Middle frontal gyrus (tissue), 1 donor: ENCODE measurements at regions not wholly inside any gene's neighbourhood (a gene's known extent, or its start where the extent isn't known, plus 50 kb on each side); places are given as distances from the start of the nearest gene placed in this dataset.

Source experiments
- DNase-seq: peaks from one replicate; pipeline ENCODE4 v3.0.0-alpha.2; 2015; ENCODE audit warnings: low spot score; ENCODE audit errors: extremely low spot score

DNA sequence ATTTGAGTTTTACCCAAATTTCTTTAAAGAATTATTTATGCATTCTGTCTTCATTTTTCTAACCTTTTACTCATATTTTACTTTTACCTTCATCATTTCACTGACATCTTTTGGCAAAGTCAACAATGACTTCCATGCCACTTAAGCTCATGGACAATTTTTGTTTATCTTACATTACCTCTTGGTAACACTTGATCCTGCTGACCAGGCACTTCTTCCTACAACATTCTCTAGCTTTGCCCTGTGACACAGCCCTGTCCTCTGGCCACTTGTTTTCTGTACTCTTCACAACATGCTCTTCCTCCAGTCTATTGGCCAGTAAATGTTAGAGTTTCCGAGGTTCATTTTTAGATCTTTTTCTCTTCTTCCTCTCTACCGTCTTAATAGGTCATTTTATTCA, 377.2 kb downstream of the SUCLA2 start:
- DNase-seq: no peak

DNA sequence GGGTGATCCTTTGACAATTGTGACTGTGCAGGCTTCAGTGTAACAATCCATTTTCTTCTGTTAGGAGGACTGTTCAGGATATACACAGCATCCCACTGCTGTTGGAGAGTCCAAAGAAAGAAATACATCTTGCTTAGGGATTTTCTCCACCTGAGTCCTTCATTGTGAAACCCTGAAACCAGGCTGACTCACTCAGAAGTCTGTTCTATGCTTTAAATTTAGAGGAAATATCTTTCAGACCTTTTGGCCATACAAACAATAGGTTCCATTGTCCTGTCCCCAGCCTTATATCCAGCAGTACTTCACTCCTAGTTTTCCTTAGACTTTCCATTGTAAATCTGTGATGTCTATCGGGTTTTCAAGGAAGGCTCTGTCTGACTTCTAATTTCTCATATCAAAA, 379.1 kb downstream of the SUCLA2 start:
- DNase-seq: no peak

DNA sequence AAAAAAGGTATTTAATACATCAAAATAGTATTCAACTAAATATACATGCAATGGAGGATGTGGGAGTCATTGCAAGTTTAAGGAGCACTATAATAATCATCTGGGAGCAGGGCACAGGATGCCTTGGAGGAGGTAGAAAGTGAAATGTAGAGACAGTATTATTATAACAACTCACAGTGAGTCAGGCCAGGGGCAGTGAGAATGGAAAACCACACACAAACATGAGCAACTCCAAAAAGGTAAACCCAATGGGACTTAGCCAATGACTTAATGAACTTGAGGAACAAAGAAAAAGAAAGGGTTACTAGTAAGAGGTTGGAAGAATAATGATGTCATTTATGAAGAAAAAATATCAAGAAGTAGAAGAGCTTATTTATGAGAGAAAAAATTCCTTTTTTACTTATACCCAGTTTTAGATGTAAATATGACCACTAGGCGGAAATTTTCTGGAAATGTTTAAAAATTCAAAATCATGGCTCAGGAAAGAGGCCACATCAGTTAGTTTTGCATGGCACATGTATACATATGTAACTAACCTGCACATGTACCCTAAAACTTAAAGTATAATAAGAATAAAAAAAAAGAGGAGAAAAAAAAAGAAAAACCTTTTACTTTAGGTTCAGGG, 389.3 kb downstream of the SUCLA2 start:
- DNase-seq: no peak

DNA sequence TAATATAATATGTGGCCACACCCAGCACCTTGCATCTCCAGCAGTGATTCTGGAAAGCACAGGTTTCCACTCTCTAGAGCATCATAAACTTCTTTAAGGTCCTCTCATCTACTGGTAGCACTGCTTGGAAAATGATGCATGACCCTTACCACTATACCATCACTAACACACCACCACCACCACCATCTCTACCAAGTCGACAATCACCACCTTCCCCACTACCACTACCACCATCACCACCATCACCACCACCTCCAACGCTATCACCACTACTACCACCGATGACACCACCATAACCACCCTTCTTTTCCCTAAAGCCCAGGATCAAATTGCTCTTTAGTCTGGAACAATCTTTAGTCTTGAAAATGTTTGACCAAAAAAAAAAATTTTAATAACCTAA, 390.4 kb downstream of the SUCLA2 start:
- DNase-seq: no peak

DNA sequence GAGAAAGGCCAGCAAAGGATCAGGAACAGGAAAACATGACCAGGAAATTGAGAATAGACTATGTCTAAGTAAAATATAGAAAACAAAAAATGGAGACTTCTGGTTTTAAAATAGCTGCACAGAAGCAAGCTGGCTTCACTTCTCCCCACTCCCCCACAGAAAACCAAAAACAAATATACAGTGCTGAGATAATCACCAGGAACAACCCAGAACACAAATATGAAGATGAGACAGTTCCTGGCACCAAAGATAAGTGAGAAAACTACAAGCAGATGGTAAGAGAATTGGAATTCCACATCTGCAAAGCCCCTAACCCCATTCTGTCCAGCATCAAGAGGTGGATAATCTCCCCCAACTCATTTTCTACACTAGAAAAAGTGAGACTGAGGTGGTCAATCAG, 397.7 kb downstream of the SUCLA2 start:
- DNase-seq: no peak

DNA sequence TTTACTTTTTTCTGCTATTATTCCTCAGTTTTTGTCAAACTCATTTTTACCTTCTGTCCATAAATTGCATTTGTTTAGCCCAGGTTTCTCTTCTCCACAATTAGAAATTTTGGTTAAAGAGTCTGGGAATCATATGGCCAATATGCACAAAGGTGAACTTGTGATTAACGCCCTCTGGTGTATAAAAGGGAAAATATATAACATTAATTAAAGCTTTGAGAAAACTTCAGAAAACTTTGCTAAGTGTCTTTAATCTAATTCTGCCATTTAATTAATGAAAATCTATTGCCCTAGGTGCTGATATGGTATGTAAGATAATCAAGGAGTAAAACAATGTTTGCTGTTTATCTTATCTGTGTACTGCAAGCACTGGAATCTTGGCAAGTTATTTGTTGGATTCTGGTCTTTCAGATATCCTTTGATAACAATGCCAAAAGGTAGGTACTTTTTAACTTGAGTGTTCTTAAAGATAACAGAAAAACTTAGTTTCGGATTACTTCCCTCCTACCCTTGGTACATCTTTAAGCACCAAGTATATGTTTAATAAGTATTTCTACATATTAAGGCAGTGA, 402.6 kb downstream of the SUCLA2 start:
- no peak for DNase-seq

DNA sequence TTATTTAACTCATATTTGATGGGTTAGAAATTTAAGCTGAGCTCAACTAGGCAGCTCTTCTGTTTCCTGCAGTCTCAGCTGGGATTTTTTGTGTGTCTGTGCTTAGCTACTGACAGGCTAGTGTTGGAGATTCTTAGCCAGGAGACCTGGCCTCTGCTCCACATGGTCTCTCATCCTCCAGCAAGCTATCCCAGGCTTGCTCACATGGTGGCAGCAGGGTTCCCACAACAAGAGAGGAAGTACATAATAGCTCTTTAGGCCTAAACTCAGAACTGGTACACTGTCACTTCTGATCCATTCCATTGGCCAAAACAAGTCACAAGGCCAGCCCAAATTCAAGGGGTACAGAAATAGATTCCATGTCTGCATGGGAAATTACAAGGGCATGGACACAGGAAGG, 406.2 kb downstream of the SUCLA2 start:
- DNase-seq: no peak

DNA sequence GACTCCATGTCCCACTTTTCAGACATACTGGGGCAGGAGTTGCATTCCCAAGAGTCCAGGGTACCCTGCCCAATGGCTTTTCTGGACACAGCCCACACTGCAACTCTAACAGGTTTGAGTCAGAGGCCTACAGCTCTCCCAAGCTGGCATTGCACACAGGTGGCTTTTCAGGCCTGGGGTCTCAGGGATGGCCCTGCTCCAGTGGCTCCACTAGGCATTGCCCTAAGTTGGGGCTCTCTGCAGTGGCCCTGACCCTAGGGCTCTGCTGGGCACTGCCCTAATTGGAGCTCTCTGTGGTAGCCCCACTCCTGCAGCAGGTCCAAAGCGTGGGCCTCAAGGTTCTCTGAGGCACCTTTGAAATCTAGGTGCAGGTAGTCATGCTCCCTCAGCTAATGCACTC, 408.8 kb downstream of the SUCLA2 start:
- no peak for DNase-seq

DNA sequence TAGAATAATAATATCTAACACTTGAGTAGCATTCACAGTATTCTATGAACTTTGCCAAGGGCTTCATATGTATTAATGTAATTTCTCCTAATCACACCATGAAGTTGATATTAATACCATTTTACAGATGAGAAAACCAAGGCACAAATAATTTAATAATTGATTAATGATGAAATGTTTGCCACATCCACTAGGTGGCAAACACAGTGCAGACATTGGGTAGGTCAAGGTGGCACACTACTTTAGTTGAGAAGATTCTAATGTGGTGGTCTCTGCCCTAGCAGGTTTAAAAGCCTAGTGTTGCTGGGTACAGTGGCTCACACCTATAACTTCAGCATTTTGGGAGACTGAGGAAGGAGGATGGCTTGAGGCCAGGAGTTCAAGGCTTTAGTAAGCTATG, 412.4 kb downstream of the SUCLA2 start:
- no peak for DNase-seq

DNA sequence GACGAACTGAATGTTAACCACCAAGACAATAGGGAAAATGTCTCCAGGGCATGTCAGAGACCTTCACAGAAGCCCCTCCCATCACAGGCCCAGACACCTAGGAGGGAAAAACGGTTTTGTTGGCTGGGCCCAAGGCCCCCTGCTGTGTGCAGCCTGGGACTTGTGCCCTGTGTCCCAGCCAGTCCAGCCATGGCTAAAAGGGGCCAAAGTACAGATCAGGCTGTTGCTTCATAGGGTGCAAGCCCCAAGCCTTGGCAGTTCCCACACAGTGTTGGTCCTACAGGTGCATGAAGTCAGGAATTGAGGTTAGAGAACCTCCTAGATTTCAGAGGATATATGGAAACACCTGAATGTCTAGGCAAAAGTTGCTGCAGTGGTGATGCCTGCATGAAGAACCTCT, 428.7 kb downstream of the SUCLA2 start:
- no peak for DNase-seq

DNA sequence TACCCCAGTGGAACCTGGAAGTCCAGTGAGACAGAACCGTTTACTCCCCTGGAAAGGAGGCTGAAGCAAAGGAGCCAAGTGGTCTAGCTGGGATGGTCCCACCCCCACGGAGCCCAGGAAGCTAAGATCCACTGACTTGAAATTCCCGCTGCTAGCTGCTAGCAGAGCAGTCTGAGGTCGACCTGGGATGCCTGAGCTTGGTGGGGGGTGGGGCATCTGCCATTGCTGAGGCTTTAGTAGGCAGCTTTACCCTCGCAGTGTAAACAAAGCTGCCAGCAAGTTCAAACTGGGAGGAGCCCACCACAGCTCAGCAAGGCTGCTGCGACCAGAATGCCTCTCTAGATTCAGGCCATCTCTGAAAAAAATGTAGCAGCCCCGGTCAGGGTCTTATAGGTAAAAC, 437.0 kb downstream of the SUCLA2 start:
- DNase-seq: no peak

DNA sequence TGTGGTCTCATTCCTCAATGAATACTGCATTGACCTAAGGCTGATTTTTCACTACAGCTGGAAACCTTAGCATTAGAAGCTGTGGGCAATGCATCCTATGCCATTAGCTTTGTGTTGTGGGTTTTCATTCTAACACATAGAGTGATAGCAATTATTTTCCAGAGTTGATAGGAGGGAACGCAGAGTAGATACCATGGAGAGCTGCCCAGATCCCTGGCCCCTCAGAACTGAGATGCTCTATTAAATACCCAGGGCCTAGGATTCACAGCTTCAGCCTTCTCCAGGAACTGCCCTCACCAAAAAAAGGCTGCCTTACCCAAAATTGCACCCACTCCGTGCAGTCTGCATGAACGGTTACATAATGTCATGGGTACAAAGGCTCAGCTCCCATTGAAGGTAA, 444.4 kb downstream of the SUCLA2 start:
- DNase-seq: no peak

DNA sequence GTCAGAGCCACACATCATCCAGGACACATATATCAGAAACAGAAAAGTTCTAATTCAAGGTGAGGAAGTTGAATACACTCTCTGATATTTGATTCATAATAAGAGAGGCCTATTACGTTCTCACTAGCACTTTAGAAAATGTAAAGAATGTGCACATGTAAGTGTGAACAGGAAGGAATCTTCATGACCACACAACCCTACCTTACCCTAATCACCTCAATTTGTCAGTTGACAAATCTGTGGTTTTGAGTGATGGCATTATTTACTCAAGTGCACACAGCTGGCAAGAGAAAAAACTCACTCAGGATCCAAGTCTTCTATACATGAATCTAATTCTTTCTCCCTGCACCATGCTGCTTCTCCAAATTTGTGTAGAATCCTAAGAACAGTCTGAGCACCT, 445.8 kb downstream of the SUCLA2 start:
- DNase-seq: no peak

DNA sequence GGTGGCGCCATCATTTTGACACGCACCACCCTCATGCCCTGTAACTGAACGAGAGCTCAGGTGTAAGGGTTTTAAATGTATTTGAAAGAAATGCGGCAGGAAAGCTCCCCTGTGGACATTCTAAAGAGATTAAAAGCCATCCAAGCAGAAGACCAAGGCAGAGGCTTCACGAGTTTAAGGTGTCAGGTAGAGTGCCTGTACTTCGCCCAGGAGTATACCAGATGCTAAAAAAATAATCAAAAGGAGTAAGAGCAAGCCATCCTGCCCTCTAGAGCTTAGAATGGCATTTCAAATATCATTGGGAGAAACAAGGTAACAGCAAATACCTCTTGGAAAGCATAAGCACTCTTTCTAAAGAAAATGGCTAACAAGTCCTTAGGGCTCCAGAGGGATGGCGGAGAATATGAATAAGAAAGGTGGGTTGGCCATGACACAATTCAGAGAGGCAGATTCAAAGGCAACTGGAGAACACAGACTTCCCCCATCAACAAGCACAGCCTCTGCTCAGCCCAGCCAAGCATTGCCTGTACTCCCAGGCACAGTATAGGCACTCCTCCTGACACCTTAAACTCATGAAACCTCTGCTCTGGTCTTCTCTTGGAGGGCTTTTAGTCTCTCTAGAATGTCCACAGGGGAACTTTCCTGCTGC, 447.6 kb downstream of the SUCLA2 start:
- DNase-seq: no peak

DNA sequence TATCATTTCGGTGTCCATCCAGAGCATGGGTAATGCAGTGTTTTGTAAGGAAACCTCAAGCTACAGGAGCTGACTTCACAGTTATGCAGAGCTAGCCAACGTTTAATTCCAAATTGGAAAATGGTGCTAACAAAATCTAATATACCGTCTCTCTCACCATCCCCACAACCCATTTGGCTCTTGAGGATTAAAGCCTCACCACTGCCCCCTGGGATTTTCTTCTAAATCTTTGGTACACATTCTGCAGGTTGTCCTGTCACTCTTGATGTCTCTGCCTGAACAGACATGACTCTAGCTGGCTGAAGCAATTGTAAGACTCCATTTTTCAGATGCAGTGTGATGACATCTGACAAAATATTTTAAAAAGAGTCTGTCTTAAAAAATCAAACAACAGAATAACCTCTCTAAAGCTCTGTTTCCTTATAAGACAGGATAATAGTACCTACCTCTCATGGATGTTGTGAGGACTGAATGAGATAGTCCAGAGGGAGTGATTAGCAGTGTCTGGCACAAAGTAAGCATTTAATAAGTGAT, 451.8 kb downstream of the SUCLA2 start:
- no peak for DNase-seq

DNA sequence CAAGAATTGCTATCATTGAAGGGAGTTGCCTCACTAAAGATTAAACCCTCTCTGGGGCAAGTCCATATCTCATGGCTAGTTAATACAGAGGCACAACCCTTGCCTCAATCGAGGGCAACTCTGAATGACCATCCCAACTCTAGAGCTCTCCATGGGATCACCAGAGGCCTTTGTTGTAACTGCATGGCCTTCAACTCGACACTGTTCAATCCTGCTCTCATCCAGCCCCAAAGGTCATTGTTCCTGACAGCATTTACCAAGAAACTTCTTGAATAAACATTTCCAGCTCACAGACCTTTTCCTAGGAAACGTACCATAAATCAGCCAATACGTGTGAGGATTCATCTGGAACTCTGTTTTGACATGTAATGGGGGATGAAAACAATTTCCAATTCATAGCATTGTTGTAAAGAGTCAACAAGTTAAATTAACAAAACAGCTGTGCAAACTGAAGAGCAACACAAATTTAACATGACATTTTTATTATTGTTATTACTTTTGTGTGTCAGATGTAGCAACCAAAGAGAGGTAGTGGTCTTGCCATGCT, 452.7 kb downstream of the SUCLA2 start:
- DNase-seq: no peak

DNA sequence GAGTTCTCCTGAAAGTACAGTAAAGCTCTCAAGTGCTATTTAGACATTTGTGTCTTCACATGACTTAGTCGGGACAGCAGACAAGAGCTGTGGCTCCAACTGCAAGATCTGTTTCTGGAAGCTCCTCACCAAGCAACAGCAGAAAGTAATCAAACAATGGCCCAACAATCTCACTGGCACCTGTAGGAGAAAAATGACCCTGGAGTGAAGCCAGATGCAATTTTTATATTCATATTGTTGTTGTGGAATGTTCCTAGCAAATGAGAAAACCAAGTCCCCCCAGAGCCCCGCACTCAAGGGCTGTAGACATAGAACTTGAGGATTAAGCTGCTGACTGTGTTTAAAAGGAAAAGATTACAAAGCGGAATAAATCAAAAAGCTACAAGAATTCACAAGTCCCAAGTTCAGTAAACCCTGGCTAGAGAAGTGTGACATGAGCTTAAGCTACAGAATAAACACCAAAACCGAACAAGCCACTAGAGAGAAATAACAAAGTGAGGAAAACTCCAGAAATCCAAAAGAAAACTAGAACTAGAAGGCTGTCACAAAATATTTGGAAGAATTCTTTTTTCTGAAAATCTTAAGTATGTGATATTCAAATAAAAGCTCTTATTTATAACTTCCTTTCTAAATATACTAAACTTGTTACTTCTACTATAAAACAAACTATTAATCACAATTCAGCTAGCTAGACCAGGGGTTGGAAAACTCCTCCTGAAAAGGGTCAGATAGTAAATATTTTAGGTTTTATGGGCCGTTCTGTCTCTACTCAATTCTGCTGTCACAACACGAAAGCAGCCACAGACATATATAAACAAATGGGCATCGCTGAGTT, 454.5 kb downstream of the SUCLA2 start:
- DNase-seq: no peak

DNA sequence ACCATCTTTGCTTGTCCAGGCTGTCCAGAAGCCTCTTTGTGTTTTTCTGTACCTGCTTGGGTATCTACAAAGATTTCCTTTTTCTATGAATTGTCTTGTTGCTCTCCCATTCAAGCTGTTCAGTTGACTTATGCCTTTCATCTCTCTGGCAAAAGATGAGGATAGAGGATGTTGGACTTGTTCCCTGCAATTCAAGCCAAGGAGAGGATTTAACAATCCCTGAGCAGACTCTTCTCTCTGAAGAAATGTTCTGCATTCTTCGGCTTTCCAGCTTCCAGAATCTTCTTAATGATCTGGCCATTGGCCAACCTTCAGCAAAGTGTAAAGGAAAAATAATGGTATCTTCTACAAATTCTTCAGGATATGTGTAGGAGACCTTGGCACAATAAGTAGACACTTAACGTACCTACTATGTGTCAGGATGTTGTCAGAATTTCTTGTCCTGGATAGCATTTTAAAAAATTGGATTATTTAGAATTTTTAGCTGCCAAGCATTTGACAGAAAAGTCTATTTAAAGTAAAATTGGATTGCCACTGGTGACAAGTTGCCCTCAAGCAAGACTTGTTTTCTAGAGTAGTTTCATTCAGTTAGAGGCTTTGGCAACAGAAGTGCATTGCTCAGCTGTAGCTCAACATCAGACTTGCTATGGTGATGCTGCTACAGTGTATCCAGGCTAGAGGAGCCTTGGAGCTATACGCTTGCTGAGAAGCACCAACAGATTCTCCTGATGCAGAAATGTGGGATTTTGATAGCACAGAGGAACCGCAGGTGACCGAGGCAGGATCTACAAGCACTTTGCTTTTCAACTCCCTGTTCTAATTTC, 455.7 kb downstream of the SUCLA2 start:
- DNase-seq: no peak

DNA sequence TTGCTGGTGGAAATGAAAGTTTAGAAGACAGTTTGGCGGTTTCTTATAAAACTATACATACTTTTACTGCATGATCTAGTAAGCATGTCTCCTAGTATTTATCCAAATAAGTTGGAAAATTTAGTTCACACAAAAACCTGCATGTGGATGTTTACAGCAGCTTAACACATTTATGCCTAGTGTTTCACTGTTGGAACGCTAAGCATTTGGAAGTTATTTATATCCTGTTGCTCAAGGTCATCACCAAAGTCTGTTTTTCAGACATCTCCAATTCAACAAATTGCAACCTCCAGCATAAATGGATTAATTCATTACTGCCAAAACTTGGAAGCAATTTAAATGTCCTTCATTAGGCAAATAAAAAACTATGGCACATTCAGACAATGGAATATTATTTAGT, 461.8 kb downstream of the SUCLA2 start:
- no peak for DNase-seq

DNA sequence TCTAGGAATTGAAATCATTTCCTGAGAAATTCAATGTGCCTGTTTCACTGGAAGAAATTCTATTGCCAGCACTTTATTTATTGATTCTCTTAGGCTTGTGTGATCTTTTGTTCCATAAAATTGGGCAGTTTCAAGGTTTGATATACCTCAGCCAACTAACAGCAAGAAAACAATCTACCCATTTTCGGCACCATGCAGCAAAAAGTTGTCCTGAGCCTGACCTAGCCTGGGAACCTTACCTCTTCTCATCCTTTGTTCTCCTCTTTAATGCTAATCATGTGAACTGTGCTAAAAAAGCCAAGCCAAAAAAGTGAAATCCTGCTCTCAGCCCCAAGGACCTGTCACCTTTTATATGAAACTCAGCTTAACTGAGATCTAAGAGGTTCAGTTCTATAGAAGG, 477.3 kb downstream of the SUCLA2 start:
- DNase-seq: no peak
